Mucosa of descending colon (tissue), 3 donors: ENCODE measurements at regions not wholly inside any gene's neighbourhood (a gene's known extent, or its start where the extent isn't known, plus 50 kb on each side); places are given as distances from the start of the nearest gene placed in this dataset.

Source experiments
- ATAC-seq: fragments of 200-7000 bp; cut with Tn5 transposase; one replicate; pipeline ENCODE4 v1.9.1; 2020; ENCODE audit warnings: mild to moderate bottlenecking, moderate library complexity
- DNase-seq, 3 donors: peaks; one replicate each; pipeline ENCODE4 v3.0.0-alpha.2; 2020
- H3K36me3 ChIP-seq: fragments of 200-600 bp; one replicate; pipeline ENCODE4 v1.8.0; 2021; ENCODE audit warnings: low read depth, mild to moderate bottlenecking
- H3K4me1 ChIP-seq: fragments of 200-600 bp; one replicate; pipeline ENCODE4 v1.8.0; 2021; ENCODE audit warnings: low read depth, mild to moderate bottlenecking
- H3K4me3 ChIP-seq: fragments of 200-600 bp; one replicate; pipeline ENCODE4 v1.8.0; 2021; ENCODE audit warnings: mild to moderate bottlenecking
- H3K9me3 ChIP-seq: fragments of 200-600 bp; one replicate; pipeline ENCODE4 v1.8.0; 2021; ENCODE audit warnings: mild to moderate bottlenecking
- intact Hi-C, 2 donors: fragments of 100-400 bp; cut with DNase I in 1 of 2; cut with micrococcal nuclease in 1 of 2; formaldehyde crosslinking; loops; one replicate each; pipeline versions ENCODE4 v1.11.0 to v1.11.1; 2022; cut with DNase I, micrococcal nuclease
- TF ChIP-seq, protein P1 (sequence below): fragments of 200-600 bp; IDR thresholded peaks from one replicate; pipeline ENCODE4 v1.8.0; 2022; ENCODE audit warnings: antibody characterized with exemption, mild to moderate bottlenecking
- donor health status: DM: no; HTN: no; CAD: no; lungs with moderate emphysema.
- donor health status: DM: no; HTN: no; CAD: no.
- donor health status: DM: no; HTN: yes; CAD: no.

DNA sequence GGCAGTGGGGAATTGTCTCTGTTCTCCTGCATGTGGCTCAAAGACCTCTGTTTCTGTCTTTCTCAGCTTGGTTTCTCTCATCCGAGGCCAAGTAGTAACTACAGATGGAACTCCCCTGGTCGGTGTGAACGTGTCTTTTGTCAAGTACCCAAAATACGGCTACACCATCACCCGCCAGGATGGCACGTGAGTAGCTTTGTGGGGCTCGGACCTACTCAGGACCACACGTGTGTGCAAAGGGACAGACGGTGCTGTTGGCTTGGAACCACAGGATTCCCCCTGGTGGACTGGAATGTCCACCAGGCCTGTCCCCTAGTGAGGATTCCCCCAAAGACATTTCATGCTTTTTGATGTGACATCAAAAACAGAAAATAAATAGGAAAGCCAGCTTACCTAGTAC lies 96.3 kb upstream of the WWC1 start:
- TF ChIP-seq, protein P1, sequence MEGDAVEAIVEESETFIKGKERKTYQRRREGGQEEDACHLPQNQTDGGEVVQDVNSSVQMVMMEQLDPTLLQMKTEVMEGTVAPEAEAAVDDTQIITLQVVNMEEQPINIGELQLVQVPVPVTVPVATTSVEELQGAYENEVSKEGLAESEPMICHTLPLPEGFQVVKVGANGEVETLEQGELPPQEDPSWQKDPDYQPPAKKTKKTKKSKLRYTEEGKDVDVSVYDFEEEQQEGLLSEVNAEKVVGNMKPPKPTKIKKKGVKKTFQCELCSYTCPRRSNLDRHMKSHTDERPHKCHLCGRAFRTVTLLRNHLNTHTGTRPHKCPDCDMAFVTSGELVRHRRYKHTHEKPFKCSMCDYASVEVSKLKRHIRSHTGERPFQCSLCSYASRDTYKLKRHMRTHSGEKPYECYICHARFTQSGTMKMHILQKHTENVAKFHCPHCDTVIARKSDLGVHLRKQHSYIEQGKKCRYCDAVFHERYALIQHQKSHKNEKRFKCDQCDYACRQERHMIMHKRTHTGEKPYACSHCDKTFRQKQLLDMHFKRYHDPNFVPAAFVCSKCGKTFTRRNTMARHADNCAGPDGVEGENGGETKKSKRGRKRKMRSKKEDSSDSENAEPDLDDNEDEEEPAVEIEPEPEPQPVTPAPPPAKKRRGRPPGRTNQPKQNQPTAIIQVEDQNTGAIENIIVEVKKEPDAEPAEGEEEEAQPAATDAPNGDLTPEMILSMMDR, result no peak
- ATAC-seq (no peak), DNase-seq (no peak)
- Histone ChIP-seq H3K4me3 (no peak overlapping the region), H3K4me1 (no peaks in the 10 kb centered on the region), H3K36me3 (no peaks in the 10 kb centered on the region), H3K9me3 (no peaks in the 10 kb centered on the region)
- intact Hi-C loops, result no loop called here

GRCh38 chr5:168198359-168198758 lies 93.1 kb upstream of the WWC1 start:
- ATAC-seq (no peak), DNase-seq (no peak)
- TF ChIP-seq, protein P1, result no peak
- Histone ChIP-seq H3K36me3 (no peaks in the 10 kb centered on the region), H3K4me3 (no peak overlapping the region), H3K4me1 (no peaks in the 10 kb centered on the region), H3K9me3 (no peaks in the 10 kb centered on the region)
- intact Hi-C loops, result no loop called here

DNA sequence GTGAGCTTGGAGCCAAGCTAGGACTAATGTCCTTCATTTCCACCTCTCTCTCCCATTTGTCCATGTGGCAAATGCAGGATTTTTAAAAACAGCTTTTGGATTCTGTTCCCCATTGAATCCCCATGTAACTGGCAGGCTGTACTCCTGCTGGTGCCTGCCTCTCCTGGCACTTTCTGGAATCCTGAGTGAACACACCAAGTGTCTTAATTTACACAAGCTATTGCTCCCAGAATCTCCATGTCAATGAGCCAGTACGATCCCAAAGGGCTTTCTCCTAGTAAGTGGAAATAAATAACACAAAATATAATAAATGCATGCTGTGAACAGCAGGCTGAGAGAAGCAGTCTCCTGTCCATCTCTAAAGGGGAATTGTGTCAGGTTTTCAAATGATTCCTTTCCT lies 88.4 kb upstream of the WWC1 start:
- intact Hi-C loops, result no loop called here
- no peak for ATAC-seq
- DNase-seq, result no peak
- Histone ChIP-seq H3K9me3 (no peaks in the 10 kb centered on the region), H3K4me1 (no peaks in the 10 kb centered on the region), H3K4me3 (no peak overlapping the region), H3K36me3 (no peaks in the 10 kb centered on the region)
- TF ChIP-seq, protein P1, result no peak

GRCh38 chr5:168204165-168204564 lies 87.3 kb upstream of the WWC1 start:
- no peak overlapping the region for H3K4me3 ChIP-seq
- intact Hi-C loops, result no loop called here

DNA sequence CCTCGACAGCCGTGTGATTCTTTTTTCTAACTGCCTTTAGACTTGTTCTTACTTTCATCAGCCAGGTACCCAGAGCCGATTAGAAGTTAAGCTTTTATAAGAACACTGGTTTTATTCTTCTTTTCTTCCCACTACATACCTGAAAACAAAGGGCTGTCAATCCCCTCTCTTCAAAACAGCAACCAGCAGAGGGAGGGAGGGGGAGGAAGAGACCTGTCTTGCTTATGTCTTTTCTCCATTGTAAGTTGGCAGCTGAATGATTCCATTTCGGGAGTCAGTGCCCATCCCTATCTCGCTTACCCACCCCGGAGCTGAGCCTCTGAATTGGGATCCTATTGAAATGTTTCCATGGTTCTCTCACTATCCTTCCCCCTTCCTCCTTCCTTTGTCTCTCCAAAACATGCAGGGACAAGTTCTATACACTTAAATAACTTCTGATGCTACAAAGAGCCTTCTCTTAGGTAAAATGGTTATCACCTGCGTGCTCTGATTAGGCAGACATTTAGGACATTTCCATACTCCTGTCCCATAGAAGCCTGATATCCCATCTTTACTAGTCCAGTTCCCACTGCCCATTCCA lies 83.9 kb upstream of the WWC1 start:
- no peak overlapping the region for H3K4me3 ChIP-seq
- H3K36me3 ChIP-seq, result no peaks in the 10 kb centered on the region
- no peaks in the 10 kb centered on the region for H3K9me3 ChIP-seq
- TF ChIP-seq, protein P1, result no peak
- no peaks in the 10 kb centered on the region for H3K4me1 ChIP-seq
- ATAC-seq (no peak), DNase-seq (no peak)
- intact Hi-C loops, result no loop called here

More at GRCh38 chr5:168204165-168204564, 87.3 kb upstream of the WWC1 start:
- no peaks in the 10 kb centered on the region for H3K36me3 ChIP-seq
- ATAC-seq, result no peak
- H3K4me1 ChIP-seq, result no peaks in the 10 kb centered on the region
- no peaks in the 10 kb centered on the region for H3K9me3 ChIP-seq
- DNase-seq, result no peak
- TF ChIP-seq, protein P1, result no peak
